Thyroid gland (tissue), 4 donors: ENCODE measurements at regions not wholly inside any gene's neighbourhood (a gene's known extent, or its start where the extent isn't known, plus 50 kb on each side); places are given as distances from the start of the nearest gene placed in this dataset.

ENCODE experiments used
- DNase-seq, 2 donors: peaks; one replicate each; pipeline ENCODE4 v3.0.0-alpha.2; 2019
- H3K27ac ChIP-seq, 3 donors: fragments of 200-600 bp; sonication (generic); 1 replicate in 2 of 3; 2 replicates in 1 of 3; pipeline ENCODE4 v1.5.1; 2016 to 2019; ENCODE audit warnings: mild to moderate bottlenecking in 1 of 3, moderate library complexity in 1 of 3
- H3K27me3 ChIP-seq: fragments of 200-600 bp; sonication (generic); one replicate; pipeline ENCODE4 v1.5.1; 2019
- H3K36me3 ChIP-seq, 2 donors: fragments of 200-600 bp; sonication (generic); one replicate each; pipeline ENCODE4 v1.5.1; 2016 to 2019
- H3K4me1 ChIP-seq, 2 donors: fragments of 200-600 bp; sonication (generic); one replicate each; pipeline ENCODE4 v1.5.1; 2017 to 2019
- H3K4me3 ChIP-seq, 3 donors: fragments of 200-600 bp; sonication (generic); replicated peaks in 1 of 3; 1 replicate in 2 of 3; 2 replicates in 1 of 3; pipeline ENCODE4 v1.5.1; 2016; ENCODE audit warnings: mild to moderate bottlenecking in 1 of 3
- H3K9me3 ChIP-seq: fragments of 200-600 bp; sonication (generic); one replicate; pipeline ENCODE4 v1.5.1; 2017
- POLR2A ChIP-seq, 2 donors: fragments of 450-650 bp; IDR thresholded peaks; one replicate each; pipeline ENCODE4 v1.6.1; 2017; ENCODE audit warnings: antibody characterized with exemption in 2 of 2, mild to moderate bottlenecking in 2 of 2, moderate library complexity in 1 of 2
- WGBS, 2 donors: methylation state at CpG; one replicate each; pipeline ENCODE4 v1.1.5; 2017; 5-methylcytosine and 5-hydroxymethylcytosine counted together
- intact Hi-C: fragments of 100-400 bp; cut with DNase I; formaldehyde crosslinking; loops from one replicate; pipeline ENCODE4 v1.15.1; 2023
- TF ChIP-seq, protein P1 (sequence below), 6 experiments: fragments of 200-600 bp in 3 of 6; fragments of 450-650 bp in 3 of 6; sonication (generic) in 3 of 6; IDR thresholded peaks; one replicate each; pipeline ENCODE4 v1.5.1; 2016 to 2019; ENCODE audit warnings: antibody characterized with exemption in 6 of 6, mild to moderate bottlenecking in 2 of 6, inconsistent platforms in 1 of 6, moderate library complexity in 1 of 6

DNA sequence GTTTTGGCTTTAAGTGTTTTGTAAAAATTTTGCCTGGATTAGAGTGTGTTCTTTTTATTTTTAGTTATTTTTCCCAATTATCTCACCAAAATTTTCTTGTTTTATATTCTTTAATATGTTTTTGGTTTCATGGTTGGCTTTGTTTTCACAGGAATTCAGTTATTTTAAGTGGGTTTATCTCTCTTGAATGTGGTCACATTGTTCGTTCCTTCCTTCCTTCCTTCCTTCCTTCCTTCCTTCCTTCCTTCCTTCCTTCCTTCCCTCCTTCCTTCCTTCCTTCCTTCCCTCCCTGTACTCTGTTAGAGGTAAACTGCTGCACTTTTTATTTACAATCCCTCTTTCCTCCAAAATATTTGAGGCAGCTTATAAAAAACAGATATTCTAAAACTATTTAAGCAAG is 672.9 kb upstream of the CITED2 start:
- 65 to 72% methylated on average over 1 of the region's 1 CpG for WGBS, 2 donors
- Histone ChIP-seq H3K36me3 (no peaks in the 10 kb centered on the region), H3K9me3 (no peaks in the 10 kb centered on the region), H3K4me1 (peaks cover 6% of the 10 kb centered on the region in 2 donors), H3K27me3 (no peaks in the 10 kb centered on the region), H3K27ac (no peak overlapping the region), H3K4me3 (no peak overlapping the region)
- no peak for TF ChIP-seq POLR2A (IDR thresholded peaks at IDR 0.05)
- TF ChIP-seq, protein P1, sequence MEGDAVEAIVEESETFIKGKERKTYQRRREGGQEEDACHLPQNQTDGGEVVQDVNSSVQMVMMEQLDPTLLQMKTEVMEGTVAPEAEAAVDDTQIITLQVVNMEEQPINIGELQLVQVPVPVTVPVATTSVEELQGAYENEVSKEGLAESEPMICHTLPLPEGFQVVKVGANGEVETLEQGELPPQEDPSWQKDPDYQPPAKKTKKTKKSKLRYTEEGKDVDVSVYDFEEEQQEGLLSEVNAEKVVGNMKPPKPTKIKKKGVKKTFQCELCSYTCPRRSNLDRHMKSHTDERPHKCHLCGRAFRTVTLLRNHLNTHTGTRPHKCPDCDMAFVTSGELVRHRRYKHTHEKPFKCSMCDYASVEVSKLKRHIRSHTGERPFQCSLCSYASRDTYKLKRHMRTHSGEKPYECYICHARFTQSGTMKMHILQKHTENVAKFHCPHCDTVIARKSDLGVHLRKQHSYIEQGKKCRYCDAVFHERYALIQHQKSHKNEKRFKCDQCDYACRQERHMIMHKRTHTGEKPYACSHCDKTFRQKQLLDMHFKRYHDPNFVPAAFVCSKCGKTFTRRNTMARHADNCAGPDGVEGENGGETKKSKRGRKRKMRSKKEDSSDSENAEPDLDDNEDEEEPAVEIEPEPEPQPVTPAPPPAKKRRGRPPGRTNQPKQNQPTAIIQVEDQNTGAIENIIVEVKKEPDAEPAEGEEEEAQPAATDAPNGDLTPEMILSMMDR (IDR thresholded peaks at IDR 0.05): no peak
- intact Hi-C loops: no loop called here
- no peak for DNase-seq

DNA sequence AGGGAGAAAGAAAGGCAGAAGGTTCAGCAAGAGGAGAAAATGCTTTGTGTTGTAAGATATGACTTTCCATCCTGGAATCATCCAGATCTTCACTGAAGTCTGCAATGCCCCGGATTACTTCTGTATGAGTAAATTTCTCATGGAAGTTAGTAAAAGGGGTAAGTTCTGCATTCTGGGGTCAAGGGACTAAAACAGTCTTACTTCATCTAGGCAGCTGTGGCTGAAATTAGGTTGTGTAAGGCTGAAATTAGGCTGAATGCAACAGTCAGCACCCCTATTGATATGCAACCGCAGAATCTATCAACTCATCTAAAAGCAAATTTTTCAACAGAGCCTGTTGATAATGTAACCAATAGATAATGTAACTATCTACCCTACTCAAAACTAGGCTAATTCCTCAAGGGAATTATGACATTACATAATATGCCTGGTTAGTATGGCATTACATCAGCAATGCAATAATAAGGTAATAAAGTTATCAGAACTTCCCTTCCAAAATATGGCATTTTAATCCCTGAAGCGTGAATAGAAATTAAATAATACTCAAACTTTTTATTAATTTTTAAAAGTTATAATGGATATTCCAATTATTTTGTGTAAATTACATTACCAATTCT is 671.7 kb upstream of the CITED2 start:
- Histone ChIP-seq H3K27ac (no peak overlapping the region), H3K9me3 (no peaks in the 10 kb centered on the region), H3K4me3 (no peak overlapping the region), H3K36me3 (no peaks in the 10 kb centered on the region), H3K27me3 (no peaks in the 10 kb centered on the region), H3K4me1 (peaks cover 6% of the 10 kb centered on the region in 2 donors)
- DNase-seq: no peak
- WGBS, 2 donors: 82 to 96% methylated on average over 3 of the region's 3 CpGs
- intact Hi-C loops: no loop called here
- TF ChIP-seq, protein P1 (IDR thresholded peaks at IDR 0.05): no peak
- TF ChIP-seq POLR2A (IDR thresholded peaks at IDR 0.05): no peak

DNA sequence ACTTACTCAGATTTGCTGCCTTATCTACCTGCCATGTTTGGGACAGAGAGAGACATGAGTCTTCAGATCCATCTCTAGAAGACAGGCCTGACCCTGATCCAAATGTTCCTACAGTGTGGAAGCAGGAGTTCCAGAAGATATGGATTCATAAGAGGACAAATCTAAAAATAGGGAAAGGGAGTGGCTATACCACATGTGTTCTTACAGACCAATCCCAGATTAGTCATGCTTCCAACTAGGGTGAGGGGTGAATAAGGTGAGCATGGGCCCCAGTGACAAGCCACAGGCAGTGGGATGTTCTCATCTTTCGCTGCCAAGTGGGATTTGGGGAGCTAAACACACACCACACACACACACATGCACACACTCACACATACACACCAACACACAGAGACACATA is 670.7 kb upstream of the CITED2 start:
- H3K4me3 ChIP-seq: no peak overlapping the region
- peaks cover 10 to 14% of the 10 kb centered on the region in 2 donors for H3K4me1 ChIP-seq
- 87 to 100% methylated on average over 1 of the region's 1 CpG for WGBS, 2 donors
- no peak for TF ChIP-seq POLR2A (IDR thresholded peaks at IDR 0.05)
- TF ChIP-seq, protein P1 (IDR thresholded peaks at IDR 0.05): no peak
- intact Hi-C loops: no loop called here
- no peak overlapping the region for H3K27ac ChIP-seq
- no peak for DNase-seq
- H3K36me3 ChIP-seq: no peaks in the 10 kb centered on the region
- no peaks in the 10 kb centered on the region for H3K27me3 ChIP-seq
- H3K9me3 ChIP-seq: no peaks in the 10 kb centered on the region

DNA sequence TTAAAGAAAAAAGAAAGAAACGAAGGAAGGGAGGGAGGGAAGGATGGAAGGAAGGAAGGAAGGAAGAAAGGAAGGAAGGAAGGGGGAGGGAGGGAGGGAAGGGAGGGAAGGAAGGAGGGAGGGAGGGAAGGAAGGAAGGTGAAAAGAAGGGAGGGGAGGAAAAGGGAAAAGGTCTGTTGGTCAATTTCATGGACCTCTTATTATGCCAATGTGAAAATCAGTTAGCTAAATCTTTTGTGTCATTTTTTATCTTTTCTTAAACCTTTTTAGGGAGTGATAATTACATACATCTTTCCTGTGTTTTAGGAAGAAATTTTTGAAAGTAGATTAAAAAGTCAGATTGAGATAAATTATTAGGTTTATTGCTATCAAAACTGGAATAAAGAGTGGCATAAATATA is 670.2 kb upstream of the CITED2 start:
- Histone ChIP-seq H3K4me1 (peaks cover 11 to 18% of the 10 kb centered on the region in 2 donors), H3K27me3 (no peaks in the 10 kb centered on the region), H3K36me3 (no peaks in the 10 kb centered on the region), H3K9me3 (no peaks in the 10 kb centered on the region), H3K27ac (no peak overlapping the region), H3K4me3 (no peak overlapping the region)
- TF ChIP-seq, protein P1 (IDR thresholded peaks at IDR 0.05): no peak
- TF ChIP-seq POLR2A (IDR thresholded peaks at IDR 0.05): no peak
- DNase-seq: no peak
- intact Hi-C loops: no loop called here
- WGBS, 2 donors: 91 to 94% methylated on average over 1 of the region's 1 CpG

DNA sequence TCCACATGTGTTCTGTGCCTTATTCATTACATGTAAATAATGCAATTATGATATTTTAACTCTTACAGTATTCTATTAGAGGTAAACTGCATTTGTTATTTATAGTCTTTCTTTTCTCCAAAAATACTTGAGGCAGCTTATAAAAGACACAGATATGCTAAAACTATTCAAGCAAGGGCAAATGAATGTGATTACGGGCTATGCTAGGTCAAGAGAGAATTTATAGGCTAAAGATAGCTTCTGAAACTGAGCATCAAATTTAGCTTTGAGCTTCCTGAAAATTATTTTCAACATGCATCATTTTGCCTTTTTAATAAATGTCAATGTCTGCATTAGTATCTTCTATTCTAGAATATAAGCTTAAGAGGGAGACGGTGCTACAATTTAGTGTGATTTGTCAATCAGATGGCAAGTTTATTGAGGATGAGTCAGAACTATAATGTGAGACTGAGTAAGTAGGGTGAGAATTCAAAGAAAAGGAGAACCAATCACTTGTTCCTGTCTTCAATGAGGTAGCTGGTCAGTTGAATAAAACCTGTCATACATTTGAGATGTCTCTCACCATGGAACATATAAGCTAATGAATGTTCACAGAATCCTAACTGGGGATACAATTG is 669.4 kb upstream of the CITED2 start:
- H3K36me3 ChIP-seq: no peaks in the 10 kb centered on the region
- TF ChIP-seq, protein P1 (IDR thresholded peaks at IDR 0.05): no peak
- TF ChIP-seq POLR2A (IDR thresholded peaks at IDR 0.05): no peak
- H3K27ac ChIP-seq: no peak overlapping the region
- intact Hi-C loops: no loop called here
- 85 to 87% methylated on average over 2 of the region's 2 CpGs for WGBS, 2 donors
- no peaks in the 10 kb centered on the region for H3K27me3 ChIP-seq
- no peak overlapping the region for H3K4me3 ChIP-seq
- peaks cover 5 to 22% of the 10 kb centered on the region in 2 donors for H3K4me1 ChIP-seq
- DNase-seq: no peak
- H3K9me3 ChIP-seq: no peaks in the 10 kb centered on the region
